GM08714 (cell line): ENCODE measurements at regions not wholly inside any gene's neighbourhood (a gene's known extent, or its start where the extent isn't known, plus 50 kb on each side); places are given as distances from the start of the nearest gene placed in this dataset.

Source experiments
- H3K4me3 ChIP-seq: fragments of 200-500 bp; sonication (Bioruptor generic); 2 replicates; pipeline ENCODE4 v1.5.1; 2014; ENCODE audit warnings: mild to moderate bottlenecking, low read length, inconsistent platforms
- ZNF274 ChIP-seq: IDR thresholded peaks from 2 replicates; pipeline ENCODE4 v1.6.1; 2012; ENCODE audit warnings: mild to moderate bottlenecking, low read depth, low read length

GRCh38 chr7:18175801-18176450, 148.3 kb upstream of the PRPS1L1 start:
- no peak for TF ChIP-seq ZNF274

GRCh38 chr7:18177129-18177814, 149.6 kb upstream of the PRPS1L1 start:
- no peak overlapping the region for H3K4me3 ChIP-seq

More at GRCh38 chr7:18175801-18176450, 148.3 kb upstream of the PRPS1L1 start:
- H3K4me3 ChIP-seq = no peak overlapping the region

GRCh38 chr7:18177815-18178660, 150.4 kb upstream of the PRPS1L1 start:
- TF ChIP-seq ZNF274 = no peak

More at GRCh38 chr7:18177129-18177814, 149.6 kb upstream of the PRPS1L1 start:
- TF ChIP-seq ZNF274 = no peak

GRCh38 chr7:18179093-18179492, 151.4 kb upstream of the PRPS1L1 start:
- no peak for TF ChIP-seq ZNF274
- H3K4me3 ChIP-seq = no peak overlapping the region

More at GRCh38 chr7:18177815-18178660, 150.4 kb upstream of the PRPS1L1 start:
- peak overlapping the region; percentile 13; the same call in 1 of the 2 replicates for H3K4me3 ChIP-seq

- no peak for TF ChIP-seq ZNF274
These were observed 153.0 kb upstream of the PRPS1L1 start for GRCh38 chr7:18180685-18181084.

GRCh38 chr7:18189500-18190126, 162.0 kb upstream of the PRPS1L1 start:
- TF ChIP-seq ZNF274 = no peak
- no peak overlapping the region for H3K4me3 ChIP-seq

More at GRCh38 chr7:18180685-18181084, 153.0 kb upstream of the PRPS1L1 start:
- no peak overlapping the region for H3K4me3 ChIP-seq

- no peak overlapping the region for H3K4me3 ChIP-seq
- TF ChIP-seq ZNF274 = no peak
These were observed 163.7 kb upstream of the PRPS1L1 start for GRCh38 chr7:18191341-18191740.

GRCh38 chr7:18191862-18192625, 164.4 kb upstream of the PRPS1L1 start:
- TF ChIP-seq ZNF274 = no peak
- H3K4me3 ChIP-seq = no peak overlapping the region

GRCh38 chr7:18194616-18195015, 167.0 kb upstream of the PRPS1L1 start:
- TF ChIP-seq ZNF274 = no peak
- H3K4me3 ChIP-seq = no peak overlapping the region

GRCh38 chr7:18196638-18197037, 169.0 kb upstream of the PRPS1L1 start:
- TF ChIP-seq ZNF274 = no peak

GRCh38 chr7:18198868-18199267, 171.2 kb upstream of the PRPS1L1 start:
- no peak overlapping the region for H3K4me3 ChIP-seq
- TF ChIP-seq ZNF274 = no peak

More at GRCh38 chr7:18196638-18197037, 169.0 kb upstream of the PRPS1L1 start:
- no peak overlapping the region for H3K4me3 ChIP-seq

- no peak overlapping the region for H3K4me3 ChIP-seq
- no peak for TF ChIP-seq ZNF274
These were observed 172.6 kb upstream of the PRPS1L1 start for GRCh38 chr7:18200266-18200665.

GRCh38 chr7:18200855-18201254, 173.2 kb upstream of the PRPS1L1 start:
- H3K4me3 ChIP-seq = no peak overlapping the region
- TF ChIP-seq ZNF274 = no peak

- H3K4me3 ChIP-seq = no peak overlapping the region
- no peak for TF ChIP-seq ZNF274
These were observed 173.7 kb upstream of the PRPS1L1 start for GRCh38 chr7:18201350-18201749.
